ENCODE measurements at regions not wholly inside any gene's neighbourhood (a gene's known extent, or its start where the extent isn't known, plus 50 kb on each side); places are given as distances from the start of the nearest gene placed in this dataset.

GRCh38 chr12:132439333-132439904 is 50.5 kb upstream of the FBRSL1 start:
- peak; percentile 11 for DNase-seq

DNA sequence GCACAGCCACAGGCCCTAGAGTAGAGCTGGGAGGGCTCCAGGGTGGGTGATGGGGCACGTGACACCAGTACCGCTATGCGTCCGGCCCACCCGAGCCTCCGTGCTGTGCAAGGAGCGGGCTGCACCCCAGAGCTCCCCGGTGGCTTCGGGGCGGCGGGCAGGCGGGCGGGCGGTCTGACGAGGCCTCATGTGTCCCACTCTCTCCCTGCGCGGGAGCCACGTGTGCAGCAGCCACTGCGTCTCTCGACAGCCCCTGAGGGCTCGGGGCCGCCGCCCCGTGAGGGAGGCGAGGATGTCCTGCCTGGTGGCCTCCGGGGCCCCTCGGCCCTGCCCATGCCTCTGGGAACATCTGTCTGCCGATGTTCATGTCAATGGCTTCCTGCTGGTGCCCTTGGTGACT is 51.2 kb upstream of the FBRSL1 start:
- DNase-seq = no peak

DNA sequence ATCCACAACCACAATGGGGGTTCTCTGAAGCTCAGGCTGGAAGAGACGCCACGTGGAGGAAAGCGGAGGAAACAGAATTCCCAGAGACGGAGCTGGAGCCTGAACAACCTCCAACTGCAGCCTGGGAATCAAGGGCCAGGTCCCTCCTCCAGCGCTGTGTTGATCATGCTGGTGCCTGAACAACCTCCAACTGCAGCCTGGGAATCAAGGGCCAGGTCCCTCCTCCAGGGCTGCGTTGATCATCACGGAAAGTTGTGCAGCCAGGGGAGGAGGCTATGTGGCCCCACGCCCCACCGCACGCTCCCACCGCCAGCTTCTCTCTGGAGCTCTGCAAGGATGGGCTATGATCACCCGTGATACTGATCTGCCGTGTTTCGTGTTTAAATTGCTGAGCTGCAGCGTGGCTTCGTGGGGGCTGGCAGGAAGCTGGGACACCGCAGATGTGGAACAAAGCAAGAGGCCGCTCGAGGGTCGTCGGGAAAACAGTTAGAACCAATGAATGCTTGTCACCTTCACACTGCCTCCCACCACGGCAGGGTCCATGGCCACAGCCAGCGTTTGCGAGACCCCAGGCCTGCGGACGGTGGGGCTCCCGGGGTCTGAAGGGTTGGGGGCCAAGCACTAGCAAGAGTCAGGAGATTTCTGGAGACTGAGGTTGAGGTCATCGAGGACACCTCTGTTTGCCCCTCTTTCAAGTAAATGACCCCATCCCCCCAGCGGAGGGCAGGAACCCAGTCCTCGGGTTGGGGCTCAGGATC is 51.8 kb upstream of the FBRSL1 start:
- no peak for DNase-seq

DNA sequence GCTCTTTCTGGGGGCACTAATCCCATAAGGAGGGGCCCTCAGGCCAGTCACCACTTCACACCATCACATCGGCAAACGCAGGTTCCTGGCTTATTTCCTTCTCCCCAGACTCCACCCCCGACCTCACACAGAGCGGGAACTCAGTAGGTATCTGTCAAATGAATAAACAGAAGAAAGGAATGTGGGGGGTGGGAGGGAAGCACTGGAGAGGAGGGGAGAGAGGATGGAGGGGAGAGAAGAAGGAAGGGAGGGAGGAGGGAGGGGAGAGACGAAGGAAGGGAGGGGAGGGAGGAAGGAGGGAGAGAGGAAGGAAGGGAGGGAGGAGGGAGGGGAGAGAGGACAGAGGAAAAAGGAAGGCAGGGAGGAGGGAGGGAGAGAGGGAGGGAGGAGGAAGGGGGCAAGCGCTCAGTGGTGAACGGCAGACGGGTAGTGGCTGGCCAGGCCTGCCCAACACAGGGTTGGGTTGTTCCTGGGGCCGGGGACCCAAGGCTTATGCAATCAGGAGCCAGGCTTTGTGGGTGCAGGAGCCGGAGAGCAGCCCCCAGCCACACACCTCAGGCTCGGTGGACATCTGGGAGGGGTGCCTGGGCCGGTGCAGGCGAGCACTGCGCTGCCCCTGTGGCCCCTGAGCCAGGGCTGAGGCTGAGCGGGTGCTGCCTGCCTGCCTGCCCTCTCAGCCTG is 52.6 kb upstream of the FBRSL1 start:
- peak; percentile 11 for DNase-seq

GRCh38 chr12:132436791-132437251 is 53.1 kb upstream of the FBRSL1 start:
- DNase-seq = no peak

- DNase-seq = no peak
Measured at GRCh38 chr12:132435486-132436187, 54.3 kb upstream of the FBRSL1 start.

DNA sequence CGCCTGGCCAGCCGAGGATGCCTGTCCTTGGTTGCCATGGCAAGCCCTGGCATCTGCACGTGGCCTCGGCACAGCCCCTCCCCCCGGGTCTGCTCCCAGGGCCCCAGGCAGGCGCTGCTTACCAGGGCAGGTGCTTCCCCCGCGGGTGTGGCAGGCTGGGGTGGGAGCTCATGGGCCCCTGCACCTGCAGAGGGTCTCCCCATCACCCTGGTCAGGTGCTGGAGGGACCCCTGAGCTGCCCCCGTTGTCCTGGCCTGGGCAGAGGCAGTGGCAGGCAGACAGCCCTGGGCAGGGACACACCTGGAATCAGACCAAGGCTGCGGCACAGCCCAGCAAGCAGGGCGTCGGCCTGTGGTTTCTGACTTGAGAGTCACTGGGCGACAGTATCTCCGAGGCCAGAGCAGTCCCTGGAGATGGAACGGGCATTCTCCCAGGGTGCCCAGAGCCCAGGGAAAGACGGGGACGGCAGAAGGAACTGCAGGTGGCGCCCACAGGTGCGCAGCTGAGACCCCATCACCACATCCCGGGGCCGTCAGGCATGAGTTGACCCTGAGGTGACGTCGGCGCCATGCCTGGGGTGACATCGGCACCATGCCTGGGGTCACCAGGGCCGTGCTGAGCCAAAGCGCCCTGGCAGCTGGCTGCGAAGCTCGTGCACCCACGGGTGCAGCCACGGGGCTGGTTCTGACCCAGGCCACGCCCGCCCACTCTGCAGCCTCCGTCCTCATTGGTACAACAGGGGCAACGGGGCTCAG is 56.1 kb upstream of the FBRSL1 start:
- no peak for DNase-seq

DNA sequence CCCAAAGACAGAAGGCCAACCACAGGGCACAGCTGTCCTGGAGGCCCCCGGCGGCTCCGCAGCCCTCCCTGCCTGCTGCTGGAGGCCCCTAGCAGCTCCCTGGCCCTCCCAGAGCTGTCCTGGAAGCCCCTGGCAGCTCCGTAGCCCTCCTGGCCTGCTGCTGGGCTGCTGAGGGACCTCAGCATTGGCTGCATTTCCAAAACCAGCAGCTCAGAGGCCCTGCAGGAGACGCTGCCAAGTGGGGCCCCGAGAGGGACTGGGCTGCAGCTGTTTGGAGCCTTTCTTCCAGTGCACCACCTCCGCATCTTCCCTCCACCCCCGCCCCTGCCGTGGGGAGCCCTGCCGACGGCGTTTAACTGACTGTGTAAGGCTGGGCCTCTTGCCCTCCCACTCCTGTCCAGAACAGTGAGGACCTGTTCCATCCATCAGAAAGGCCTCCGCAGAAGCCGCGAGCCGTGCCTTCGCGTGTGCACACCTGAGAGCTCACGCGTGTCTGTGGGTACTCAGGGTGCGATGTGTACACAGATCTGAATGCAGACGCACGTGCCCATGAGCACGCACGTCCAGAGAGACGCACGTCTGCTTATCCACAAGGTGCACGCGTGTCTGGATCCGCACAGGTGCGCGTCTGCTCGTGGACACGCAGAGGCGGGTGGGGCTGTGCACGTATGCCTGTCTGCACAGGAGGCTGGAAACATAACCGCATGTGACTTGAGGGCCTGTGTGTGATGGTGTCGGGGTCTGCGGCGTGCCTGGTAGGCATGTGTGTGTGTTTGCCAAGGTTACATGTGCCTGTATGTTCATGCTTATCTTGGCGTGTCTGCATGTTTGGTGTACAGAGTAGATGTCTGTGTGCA is 57.0 kb upstream of the FBRSL1 start:
- no peak for DNase-seq

DNA sequence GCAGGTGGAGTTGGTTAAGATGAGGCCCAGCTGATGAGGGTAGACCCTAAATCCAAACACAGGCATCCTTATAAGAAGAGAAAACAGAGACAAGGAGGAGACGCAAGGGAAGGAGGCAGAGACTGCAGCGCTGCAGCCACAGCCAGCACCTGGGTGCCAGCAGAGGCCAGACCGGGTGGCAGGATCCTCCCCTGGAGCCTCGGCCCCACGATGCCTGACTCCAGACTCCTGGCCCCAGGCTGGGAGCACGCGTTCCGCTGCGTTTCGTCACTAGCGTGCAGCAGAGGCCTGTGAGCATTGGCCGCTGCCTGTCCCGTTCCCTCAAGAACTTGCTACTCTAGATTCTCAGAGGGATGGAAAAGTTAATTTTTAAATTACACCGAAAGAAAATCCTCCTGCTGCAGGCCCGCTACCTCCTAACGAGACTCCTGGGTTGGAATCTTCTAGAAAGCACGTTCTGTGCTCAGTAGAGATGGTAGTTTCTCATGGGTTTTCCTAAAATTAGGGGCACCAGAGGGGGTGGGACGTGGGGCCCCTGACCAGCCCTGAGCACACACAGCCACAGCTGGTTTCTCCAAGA is 57.7 kb upstream of the FBRSL1 start:
- DNase-seq = no peak

- no peak for DNase-seq
Measured at GRCh38 chr12:132430838-132431774, 58.8 kb upstream of the FBRSL1 start.

- peak; percentile 22 for DNase-seq
Measured at GRCh38 chr12:132429946-132430643, 59.9 kb upstream of the FBRSL1 start.

GRCh38 chr12:132429602-132429945 is 60.4 kb upstream of the FBRSL1 start:
- no peak for DNase-seq

DNA sequence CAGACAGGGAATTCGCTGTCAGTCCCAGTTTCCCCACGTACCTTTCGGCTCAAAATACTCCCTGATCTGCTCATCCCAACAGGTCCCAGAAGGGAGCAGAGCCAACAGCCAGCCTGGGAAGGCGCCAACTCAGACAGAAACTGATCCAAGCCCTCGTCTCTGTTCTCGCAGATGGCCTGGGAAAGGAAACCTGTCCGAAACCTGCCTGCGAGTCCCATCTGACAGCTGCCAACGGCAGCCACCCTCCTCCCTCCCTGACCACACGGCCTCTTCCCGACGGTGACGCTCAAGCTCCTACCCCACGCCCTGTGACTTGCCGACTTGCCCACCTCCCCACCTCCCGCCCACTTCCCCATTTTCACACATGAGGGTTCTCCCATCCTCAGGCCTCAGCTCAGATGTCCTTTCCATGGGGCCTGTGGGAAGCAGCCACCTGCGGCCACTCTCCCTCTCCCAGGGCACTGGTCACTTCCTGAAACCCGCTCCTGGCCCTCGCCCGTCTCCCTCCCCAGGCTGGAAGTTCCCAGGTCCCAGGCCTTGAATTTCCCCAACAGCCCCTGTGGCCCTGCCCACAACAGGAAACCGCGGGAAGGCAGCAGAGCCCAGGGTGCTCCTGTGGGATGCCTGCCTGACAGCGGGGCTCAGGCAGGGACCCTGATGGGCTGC is 60.9 kb upstream of the FBRSL1 start:
- DNase-seq = peak; percentile 26

- DNase-seq = no peak
Measured at GRCh38 chr12:132427999-132428935, 61.7 kb upstream of the FBRSL1 start.

DNA sequence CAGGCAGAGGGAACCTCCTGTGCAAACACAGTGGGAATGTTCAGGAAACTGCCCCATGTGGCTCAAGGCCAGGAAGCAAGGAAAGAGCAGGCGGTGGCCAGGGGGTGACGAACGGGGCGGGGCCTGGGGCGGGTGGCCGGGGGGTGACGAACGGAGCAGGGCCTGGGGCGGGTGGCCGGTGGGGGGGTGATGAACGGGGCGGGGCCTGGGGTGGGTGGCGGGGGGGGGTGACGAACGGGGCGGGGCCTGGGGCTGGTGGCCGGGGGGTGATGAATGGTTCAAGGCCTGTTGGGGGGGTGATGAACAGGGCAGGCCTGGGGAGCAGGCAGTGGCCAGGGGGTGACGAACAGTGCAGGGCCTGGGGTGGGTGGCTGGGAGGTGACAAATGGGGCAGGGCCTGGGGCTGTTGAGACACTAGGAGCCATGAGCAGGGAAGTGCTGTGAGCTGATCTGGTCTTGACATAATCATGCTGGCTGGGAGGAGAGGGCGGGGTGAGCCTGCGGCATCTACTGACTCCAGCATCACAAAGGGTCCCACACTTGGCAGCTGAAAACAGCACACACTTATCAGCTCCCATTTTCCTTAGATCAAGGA is 62.7 kb upstream of the FBRSL1 start:
- no peak for DNase-seq

- no peak for DNase-seq
Measured at GRCh38 chr12:132426349-132427173, 63.4 kb upstream of the FBRSL1 start.

DNA sequence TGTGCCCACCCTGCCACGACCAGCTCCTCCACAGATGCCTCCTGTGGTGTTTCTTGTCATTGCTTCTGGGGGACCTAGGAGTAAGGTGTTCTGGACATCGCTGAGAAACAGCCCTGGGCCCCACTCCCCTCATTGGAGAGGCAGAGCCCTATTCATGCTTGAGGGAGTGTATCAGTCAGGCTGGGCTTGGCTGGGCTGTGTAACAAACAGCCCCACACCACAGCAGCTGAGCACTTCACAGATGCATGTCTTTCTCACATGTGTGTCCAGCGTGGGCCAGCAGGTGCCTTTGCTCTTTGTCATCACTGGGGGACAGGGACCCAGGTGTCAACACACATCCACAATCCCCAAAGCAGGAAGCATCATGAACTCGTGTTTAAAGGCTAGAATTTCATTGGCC is 65.1 kb upstream of the FBRSL1 start:
- no peak for DNase-seq
